Mammary epithelial cell (primary cell): ENCODE measurements at regions not wholly inside any gene's neighbourhood (a gene's known extent, or its start where the extent isn't known, plus 50 kb on each side); places are given as distances from the start of the nearest gene placed in this dataset.

Experiments used
- CTCF ChIP-seq, 2 donors: IDR thresholded peaks in 1 of 2; conservative IDR thresholded peaks in 1 of 2; 2 replicates each; pipeline ENCODE4 v1.5.1; 2011 to 2012; ENCODE audit warnings: inconsistent platforms in 2 of 2, low read length in 2 of 2, mild to moderate bottlenecking in 2 of 2, control low read depth in 1 of 2, low read depth in 1 of 2; ENCODE audit not compliant: insufficient read depth in 1 of 2; ENCODE audit errors: extremely low read depth in 1 of 2
- EZH2 ChIP-seq: IDR thresholded peaks from 2 replicates; pipeline ENCODE4 v1.6.1; 2012; ENCODE audit warnings: low read length, inconsistent platforms, borderline replicate concordance

GRCh38 chr3:152556731-152557254 is 278.1 kb upstream of the P2RY1 start:
- TF ChIP-seq CTCF (conservative IDR thresholded peaks at IDR 0.05 in 1 of 2, IDR thresholded peaks at IDR 0.05 in 1 of 2; ENCODE audit: extremely low read depth in 1 of 2, insufficient read depth in 1 of 2, low read depth in 1 of 2, low read length in 2 of 2), result no peak
- TF ChIP-seq EZH2, result no peak
